HEK293T (cell line): ENCODE measurements at regions not wholly inside any gene's neighbourhood (a gene's known extent, or its start where the extent isn't known, plus 50 kb on each side); places are given as distances from the start of the nearest gene placed in this dataset.

Experiments used
- FOXA1 ChIP-seq: fragments of 450-650 bp; IDR thresholded peaks from 2 replicates; pipeline ENCODE4 v1.6.1; 2016; ENCODE audit warnings: mild to moderate bottlenecking
- FOXM1 ChIP-seq: fragments of 450-650 bp; IDR thresholded peaks from 2 replicates; pipeline ENCODE4 v1.6.1; 2017; ENCODE audit warnings: mild to moderate bottlenecking, borderline replicate concordance
- SP1 ChIP-seq: fragments of 450-650 bp; IDR thresholded peaks from 2 replicates; pipeline ENCODE4 v1.6.1; 2017
- ZNF384 ChIP-seq: fragments of 450-650 bp; IDR thresholded peaks from 2 replicates; pipeline ENCODE4 v1.6.1; 2016

- no peak for TF ChIP-seq SP1
- no peak for TF ChIP-seq FOXM1
- TF ChIP-seq FOXA1: no peak
- TF ChIP-seq ZNF384: no peak
These were observed 255.1 kb downstream of the NR2F1-AS1 start for GRCh38 chr5:93325946-93326345.
